ENCODE measurements at regions not wholly inside any gene's neighbourhood (a gene's known extent, or its start where the extent isn't known, plus 50 kb on each side); places are given as distances from the start of the nearest gene placed in this dataset.

DNA sequence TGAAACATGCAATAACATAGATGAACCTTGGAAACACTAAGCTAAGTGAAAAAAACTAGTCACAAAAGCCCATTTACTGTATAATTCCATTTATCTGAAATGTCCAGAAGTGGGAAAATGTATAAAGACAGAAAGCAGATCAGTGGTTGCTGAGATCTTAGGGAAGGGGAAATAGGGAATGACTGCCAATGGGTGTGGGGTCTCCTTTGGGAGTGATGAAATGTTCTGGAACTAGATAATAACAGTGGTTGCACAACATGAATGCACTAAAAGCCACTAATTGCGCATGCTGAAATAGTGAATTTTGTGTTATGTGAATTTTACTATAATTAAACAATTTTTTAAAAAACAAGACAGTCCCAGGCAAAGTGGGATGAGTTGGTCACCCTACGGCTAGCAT lies 472.8 kb downstream of the CCDC171 start:
- no peak for DNase-seq

- no peak for DNase-seq
Observed at GRCh38 chr9:16026886-16027285, 474.0 kb downstream of the CCDC171 start.

GRCh38 chr9:16028548-16028947 lies 475.7 kb downstream of the CCDC171 start:
- DNase-seq, result no peak

DNA sequence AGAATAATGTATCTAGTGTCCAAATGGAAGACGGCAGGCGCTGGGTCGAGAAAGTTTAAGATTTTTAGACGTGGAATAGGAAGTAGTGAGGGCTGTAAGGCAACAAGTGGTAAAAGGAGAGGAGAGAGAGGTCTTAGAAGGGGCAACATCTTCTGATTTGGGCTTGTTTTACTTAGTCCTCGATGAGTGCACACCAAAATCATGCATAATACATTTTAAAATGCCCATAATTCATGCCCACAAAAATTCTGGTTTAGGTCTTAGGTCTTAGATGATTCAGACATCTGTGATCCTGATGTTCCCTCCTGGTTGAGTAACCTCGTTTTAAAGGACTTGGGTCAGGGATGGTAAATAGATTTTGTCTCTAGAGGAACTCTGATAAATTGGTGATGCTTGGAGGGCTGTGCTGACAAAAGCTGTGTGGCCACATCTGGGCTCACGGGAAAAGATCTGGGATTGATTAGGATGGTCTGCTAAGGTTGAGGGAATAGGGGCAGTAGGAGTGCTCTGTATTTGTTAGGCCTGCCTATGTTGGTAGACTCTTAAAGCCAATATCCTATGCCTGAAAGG lies 476.3 kb downstream of the CCDC171 start:
- DNase-seq, result no peak

- DNase-seq, result no peak
Observed at GRCh38 chr9:16029796-16030363, 477.0 kb downstream of the CCDC171 start.

- DNase-seq, result no peak
Observed at GRCh38 chr9:16030528-16031185, 477.8 kb downstream of the CCDC171 start.

- no peak for DNase-seq
Observed at GRCh38 chr9:16031486-16031885, 478.6 kb downstream of the CCDC171 start.

GRCh38 chr9:16031971-16032370 lies 479.1 kb downstream of the CCDC171 start:
- DNase-seq, result no peak

DNA sequence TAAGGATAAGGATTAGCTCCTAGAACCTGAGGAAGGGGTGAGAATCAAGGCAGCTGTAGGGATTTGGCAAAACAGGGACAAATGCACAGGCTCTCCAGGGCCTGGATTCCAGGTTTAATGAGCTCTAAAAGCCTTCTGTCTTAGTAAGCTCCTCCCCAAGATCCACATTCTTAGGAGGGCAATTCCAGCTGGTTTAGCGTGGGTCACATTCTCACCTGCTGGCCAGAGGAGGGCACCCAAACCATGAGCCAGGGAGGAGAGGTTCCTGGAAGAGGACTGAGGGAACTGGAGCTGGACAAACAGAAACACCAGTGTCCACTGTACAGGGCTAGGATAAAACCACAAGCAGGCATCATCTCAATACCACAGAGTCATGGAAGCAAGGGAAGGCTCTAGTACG lies 480.0 kb downstream of the CCDC171 start:
- DNase-seq, result no peak

GRCh38 chr9:16033253-16033652 lies 480.4 kb downstream of the CCDC171 start:
- no peak for DNase-seq

DNA sequence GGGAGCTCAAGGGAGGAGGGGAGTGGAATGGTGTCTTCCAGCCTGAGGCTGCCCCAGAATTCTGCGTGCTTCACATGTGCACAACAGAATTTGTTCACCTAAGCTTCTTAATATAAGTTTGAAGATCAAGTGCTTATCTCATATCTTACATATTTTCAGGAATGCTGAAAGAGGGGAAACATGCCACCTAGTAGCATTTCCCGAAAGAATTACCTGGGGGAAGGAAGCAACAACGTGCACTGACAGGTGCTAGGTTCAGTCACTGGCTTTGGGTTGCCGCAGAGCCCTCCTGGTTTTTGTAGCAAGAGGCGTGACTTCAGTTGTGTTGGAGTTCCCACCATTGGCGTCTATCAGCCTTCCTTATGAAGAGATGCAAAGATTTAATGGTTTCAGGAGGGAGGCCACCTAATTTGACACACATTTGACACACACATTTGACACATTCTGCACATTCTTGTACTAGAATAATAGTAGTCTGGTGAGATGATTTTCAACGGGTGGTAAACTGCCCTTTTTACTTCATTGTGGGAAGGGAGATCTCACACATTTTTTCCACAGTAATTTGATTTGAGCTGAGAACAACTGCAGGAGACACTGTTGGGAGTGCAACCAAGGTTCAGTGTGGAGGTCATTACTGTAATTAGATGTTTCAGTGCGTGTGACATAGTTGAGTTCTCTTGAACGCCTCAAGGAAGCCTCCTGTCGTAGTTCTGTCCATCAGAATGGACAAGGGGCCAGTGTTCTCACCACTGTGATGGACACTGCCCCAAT lies 481.3 kb downstream of the CCDC171 start:
- no peak for DNase-seq

- no peak for DNase-seq
Observed at GRCh38 chr9:16039218-16039987, 486.6 kb downstream of the CCDC171 start.

- DNase-seq, result peak; percentile 57
Observed at GRCh38 chr9:16039988-16040761, 487.3 kb downstream of the CCDC171 start.

GRCh38 chr9:16043756-16044578 lies 491.1 kb downstream of the CCDC171 start:
- DNase-seq, result peak; percentile 65

DNA sequence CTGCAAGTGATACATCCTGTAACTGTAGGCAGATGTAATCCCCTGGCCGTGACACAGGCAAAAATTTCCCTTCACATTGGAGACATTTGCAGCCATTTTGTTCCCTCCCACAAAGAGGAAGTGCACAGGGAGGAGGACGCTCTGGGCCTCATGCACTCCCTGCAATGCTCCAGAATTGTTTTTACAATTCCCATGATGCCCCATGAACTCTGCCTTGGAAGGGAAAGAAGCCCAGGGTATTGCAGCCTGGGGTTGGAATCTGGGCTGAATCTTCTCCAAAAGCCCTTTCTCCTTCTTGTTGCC lies 491.7 kb downstream of the CCDC171 start:
- no peak for DNase-seq

DNA sequence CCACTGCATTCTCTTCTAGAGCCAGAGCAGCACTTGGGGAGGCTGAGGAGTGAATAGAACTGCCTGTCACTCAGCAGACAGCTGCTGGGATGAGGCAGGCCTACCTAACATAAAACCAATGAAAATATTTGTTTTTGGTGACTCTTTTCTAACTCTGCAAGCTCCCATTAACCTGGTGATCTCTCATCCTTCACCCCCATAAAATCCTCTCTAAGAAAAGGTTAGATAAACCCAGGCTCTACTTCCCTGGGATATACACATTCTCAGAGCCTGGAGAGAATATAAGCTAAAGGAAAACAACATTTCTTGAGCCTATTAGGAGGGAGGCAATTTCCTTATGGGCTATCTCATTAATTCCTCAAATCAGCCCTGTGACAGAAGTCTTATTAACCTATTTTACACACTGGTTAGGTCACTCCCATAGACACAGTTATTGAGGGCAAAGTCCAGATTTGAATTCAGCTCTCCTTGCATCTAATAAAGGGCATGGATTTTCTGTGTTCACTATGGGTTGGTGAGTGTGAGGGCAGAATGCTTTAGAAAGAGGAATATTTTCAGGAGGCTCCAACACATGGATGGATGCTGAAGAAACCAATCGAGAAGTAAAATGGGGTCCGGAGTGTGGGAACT lies 492.9 kb downstream of the CCDC171 start:
- DNase-seq, result peak; percentile 50

DNA sequence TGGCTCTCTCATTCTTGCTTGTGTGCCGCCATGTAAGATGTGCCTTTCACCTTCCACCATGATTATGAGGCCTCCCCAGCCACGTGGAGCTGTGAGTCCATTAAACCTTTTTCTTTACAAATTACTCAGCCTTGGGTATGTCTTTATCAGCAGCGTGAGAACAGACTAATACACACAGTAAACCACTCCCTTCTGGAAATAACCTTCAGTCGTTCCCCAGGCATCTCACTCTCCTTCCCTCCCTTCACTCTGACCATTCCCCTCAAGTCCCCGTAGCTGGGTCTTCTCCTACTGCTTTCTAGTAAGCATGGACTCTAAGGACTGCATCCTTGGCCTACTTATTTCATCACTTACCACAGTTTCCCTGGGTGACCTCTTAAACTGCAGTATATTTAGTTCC lies 493.9 kb downstream of the CCDC171 start:
- DNase-seq, result no peak

GRCh38 chr9:16048129-16048528 lies 495.3 kb downstream of the CCDC171 start:
- no peak for DNase-seq

DNA sequence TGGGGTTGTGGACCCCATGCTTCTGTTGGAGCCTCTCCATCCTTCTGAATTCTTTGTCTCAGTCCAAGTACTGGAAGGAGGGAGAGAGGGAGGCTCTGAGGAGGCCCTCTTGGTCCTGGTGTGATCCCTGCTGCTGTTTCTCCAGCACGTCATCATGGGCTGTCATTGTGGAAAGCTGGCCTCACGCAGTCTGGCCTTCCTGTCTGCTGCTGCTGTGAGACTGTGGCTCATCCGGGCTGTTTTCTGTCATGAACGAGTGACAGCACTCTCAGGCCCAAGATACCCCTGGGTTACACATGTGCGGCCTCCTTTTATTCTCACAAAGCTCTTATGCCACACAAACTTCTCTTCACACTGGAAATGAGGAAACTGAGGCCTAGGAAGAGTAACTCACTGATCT lies 499.3 kb downstream of the CCDC171 start:
- no peak for DNase-seq

All from renal pelvis (tissue), 1 donor.